Astrocyte of the spinal cord (primary cell): ENCODE measurements at regions not wholly inside any gene's neighbourhood (a gene's known extent, or its start where the extent isn't known, plus 50 kb on each side); places are given as distances from the start of the nearest gene placed in this dataset.
"Not testable (repeated sequence)": the region's sequence is repeated elsewhere in the genome, so short reads cannot be mapped to it uniquely, and the experiment has no call there.

ENCODE experiments used
- DNase-seq: peaks from one replicate; pipeline ENCODE4 v3.0.0; 2011; ENCODE audit warnings: low read depth, low spot score
- H3K4me3 ChIP-seq: 2 replicates; pipeline ENCODE4 v1.5.1; 2011; ENCODE audit warnings: low read depth, mild to moderate bottlenecking, low read length, moderate library complexity
- CTCF ChIP-seq: IDR thresholded peaks from 2 replicates; pipeline ENCODE4 v1.5.1; 2012; ENCODE audit warnings: low read depth, mild to moderate bottlenecking, low read length, inconsistent platforms
- in situ Hi-C: cut with HindIII; loops from 2 replicates; pipeline ENCODE4 v1.10.0; 2017; ENCODE audit warnings: low sequenced_read_pairs

GRCh38 chr13:62779161-62779560 is 1363.5 kb upstream of the PCDH20 start:
- TF ChIP-seq CTCF, result no peak
- DNase-seq, result no peak
- in situ Hi-C loops, result no loop called here
- H3K4me3 ChIP-seq, result no peak overlapping the region

GRCh38 chr13:62767473-62767872 is 1351.8 kb upstream of the PCDH20 start:
- no peak for TF ChIP-seq CTCF
- no peak overlapping the region for H3K4me3 ChIP-seq
- DNase-seq, result no peak
- in situ Hi-C loops, result no loop called here

GRCh38 chr13:62760724-62761123 is 1345.1 kb upstream of the PCDH20 start:
- TF ChIP-seq CTCF, result no peak
- in situ Hi-C loops, result no loop called here
- DNase-seq, result no peak
- no peak overlapping the region for H3K4me3 ChIP-seq

GRCh38 chr13:62747629-62748028 is 1332.0 kb upstream of the PCDH20 start:
- in situ Hi-C loops, result no loop called here
- H3K4me3 ChIP-seq, result no peak overlapping the region
- TF ChIP-seq CTCF, result no peak
- no peak for DNase-seq

GRCh38 chr13:62747152-62747551 is 1331.5 kb upstream of the PCDH20 start:
- peak; percentile 4 for DNase-seq
- in situ Hi-C loops, result no loop called here
- TF ChIP-seq CTCF, result no peak
- no peak overlapping the region for H3K4me3 ChIP-seq

- in situ Hi-C loops, DNase-seq: not testable (repeated sequence)
Observed at GRCh38 chr13:62729746-62730145, 1314.1 kb upstream of the PCDH20 start.

GRCh38 chr13:62721893-62722292 is 1306.2 kb upstream of the PCDH20 start:
- H3K4me3 ChIP-seq, result no peak overlapping the region
- no peak for DNase-seq
- in situ Hi-C loops, result no loop called here
- TF ChIP-seq CTCF, result no peak

More at GRCh38 chr13:62729746-62730145, 1314.1 kb upstream of the PCDH20 start:
- H3K4me3 ChIP-seq, result not testable (repeated sequence)

GRCh38 chr13:62711948-62712347 is 1296.3 kb upstream of the PCDH20 start:
- in situ Hi-C loops, H3K4me3 ChIP-seq, DNase-seq: not testable (repeated sequence)
